Sigmoid colon (tissue), 6 donors: ENCODE measurements at regions not wholly inside any gene's neighbourhood (a gene's known extent, or its start where the extent isn't known, plus 50 kb on each side); places are given as distances from the start of the nearest gene placed in this dataset.
"Not testable (repeated sequence)": the region's sequence is repeated elsewhere in the genome, so short reads cannot be mapped to it uniquely, and the experiment has no call there.

Source experiments
- DNase-seq: peaks from one replicate; pipeline ENCODE4 v3.0.0-alpha.2; 2019
- H3K27ac ChIP-seq, 4 donors: fragments of 200-600 bp; sonication (generic); one replicate each; pipeline ENCODE4 v1.5.1; 2016 to 2019; ENCODE audit warnings: mild to moderate bottlenecking in 1 of 4
- H3K27me3 ChIP-seq, 3 donors: fragments of 200-600 bp; sonication (generic); one replicate each; pipeline ENCODE4 v1.5.1; 2019; ENCODE audit warnings: mild to moderate bottlenecking in 1 of 3
- H3K36me3 ChIP-seq, 4 donors: fragments of 200-600 bp; sonication (generic); one replicate each; pipeline ENCODE4 v1.5.1; 2016 to 2019
- H3K4me1 ChIP-seq, 4 donors: fragments of 200-600 bp; sonication (generic); one replicate each; pipeline ENCODE4 v1.5.1; 2017 to 2019
- H3K4me3 ChIP-seq, 4 donors: fragments of 200-600 bp; sonication (generic); one replicate each; pipeline ENCODE4 v1.5.1; 2017 to 2019; ENCODE audit warnings: mild to moderate bottlenecking in 2 of 4, moderate library complexity in 1 of 4
- H3K9me3 ChIP-seq, 4 donors: fragments of 200-600 bp in 3 of 4; sonication (generic) in 3 of 4; one replicate each; pipeline versions ENCODE4 v1.5.1 to v1.6.1; 2013 to 2019
- EP300 ChIP-seq, 4 donors: sonication (generic); formaldehyde crosslinking; IDR thresholded peaks; one replicate each; pipeline ENCODE4 v1.6.1; 2017; ENCODE audit warnings: antibody characterized with exemption in 4 of 4
- POLR2A ChIP-seq, 2 donors: fragments of 450-650 bp; IDR thresholded peaks; one replicate each; pipeline ENCODE4 v1.6.1; 2016; ENCODE audit warnings: antibody characterized with exemption in 2 of 2, mild to moderate bottlenecking in 2 of 2, moderate library complexity in 2 of 2
- POLR2AphosphoS5 ChIP-seq, 4 donors: sonication (generic); formaldehyde crosslinking; IDR thresholded peaks; one replicate each; pipeline ENCODE4 v1.6.1; 2017; ENCODE audit warnings: antibody characterized with exemption in 4 of 4
- whole genome bisulfite sequencing, 2 donors: extraction: QIAGEN DNeasy Blood & Tissue Kit; methylation state at CpG; one replicate each; pipeline ENCODE4 v1.1.7; 2013; 5-methylcytosine and 5-hydroxymethylcytosine counted together
- intact Hi-C: fragments of 100-400 bp; cut with DNase I; formaldehyde crosslinking; loops from one replicate; pipeline ENCODE4 v1.15.1; 2023
- TF ChIP-seq, protein P1 (sequence below), 4 experiments: fragments of 450-650 bp in 3 of 4; fragments of 200-600 bp in 1 of 4; IDR thresholded peaks; one replicate each; pipeline ENCODE4 v1.5.1; 2016 to 2019; ENCODE audit warnings: antibody characterized with exemption in 4 of 4, mild to moderate bottlenecking in 3 of 4, moderate library complexity in 2 of 4
- donor health status: healthy with polysubstance abuse.
- donor health status: healthy.

DNA sequence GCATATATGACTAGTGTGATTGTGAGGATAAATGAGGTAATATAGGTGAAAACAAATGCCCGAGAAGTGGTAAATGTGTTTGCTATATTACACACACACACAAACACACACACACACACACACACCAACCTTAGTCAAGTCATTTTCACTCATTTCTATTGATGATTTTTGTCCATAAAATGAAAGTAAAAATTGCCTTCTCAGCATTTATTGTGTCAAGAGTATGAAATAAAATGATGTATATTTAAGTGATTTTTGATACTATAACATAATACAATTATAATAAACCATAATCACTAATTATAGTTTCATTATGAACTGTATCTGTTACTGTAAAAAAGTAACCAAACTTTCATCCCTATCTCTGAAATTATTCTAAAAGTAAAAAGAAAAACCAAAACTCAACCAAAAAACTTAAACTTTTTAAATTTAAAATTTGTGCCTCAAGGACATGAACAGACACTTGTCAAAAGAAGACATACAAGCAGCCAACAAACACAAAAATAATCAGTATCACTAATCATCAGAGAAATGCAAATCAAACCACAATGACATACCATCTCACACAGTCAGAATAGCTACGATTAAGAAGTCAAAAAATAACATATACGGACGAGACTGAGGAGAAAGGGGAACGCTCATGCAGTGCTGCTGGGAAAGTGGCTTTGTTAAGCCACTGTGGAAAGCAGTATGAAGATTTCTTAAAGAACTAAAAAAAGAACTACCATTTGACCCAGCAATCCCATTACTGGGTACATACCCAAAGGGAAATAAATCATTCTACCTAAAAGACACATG is 601.0 kb downstream of the TMA16 start:
- no peak overlapping the region for H3K27ac ChIP-seq
- no peaks in the 10 kb centered on the region for H3K36me3 ChIP-seq
- no peak overlapping the region for H3K4me3 ChIP-seq
- TF ChIP-seq POLR2AphosphoS5 (IDR thresholded peaks at IDR 0.05): no peak
- TF ChIP-seq, protein P1, sequence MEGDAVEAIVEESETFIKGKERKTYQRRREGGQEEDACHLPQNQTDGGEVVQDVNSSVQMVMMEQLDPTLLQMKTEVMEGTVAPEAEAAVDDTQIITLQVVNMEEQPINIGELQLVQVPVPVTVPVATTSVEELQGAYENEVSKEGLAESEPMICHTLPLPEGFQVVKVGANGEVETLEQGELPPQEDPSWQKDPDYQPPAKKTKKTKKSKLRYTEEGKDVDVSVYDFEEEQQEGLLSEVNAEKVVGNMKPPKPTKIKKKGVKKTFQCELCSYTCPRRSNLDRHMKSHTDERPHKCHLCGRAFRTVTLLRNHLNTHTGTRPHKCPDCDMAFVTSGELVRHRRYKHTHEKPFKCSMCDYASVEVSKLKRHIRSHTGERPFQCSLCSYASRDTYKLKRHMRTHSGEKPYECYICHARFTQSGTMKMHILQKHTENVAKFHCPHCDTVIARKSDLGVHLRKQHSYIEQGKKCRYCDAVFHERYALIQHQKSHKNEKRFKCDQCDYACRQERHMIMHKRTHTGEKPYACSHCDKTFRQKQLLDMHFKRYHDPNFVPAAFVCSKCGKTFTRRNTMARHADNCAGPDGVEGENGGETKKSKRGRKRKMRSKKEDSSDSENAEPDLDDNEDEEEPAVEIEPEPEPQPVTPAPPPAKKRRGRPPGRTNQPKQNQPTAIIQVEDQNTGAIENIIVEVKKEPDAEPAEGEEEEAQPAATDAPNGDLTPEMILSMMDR (IDR thresholded peaks at IDR 0.05): no peak
- DNase-seq: no peak
- intact Hi-C loops: no loop called here
- no peaks in the 10 kb centered on the region for H3K27me3 ChIP-seq
- WGBS, 2 donors: 86 to 88% methylated on average over 5 of the region's 5 CpGs
- H3K9me3 ChIP-seq: no peaks in the 10 kb centered on the region
- H3K4me1 ChIP-seq: no peaks in the 10 kb centered on the region

- Histone ChIP-seq H3K4me1 (no peaks in the 10 kb centered on the region), H3K9me3 (no peaks in the 10 kb centered on the region), H3K27me3 (no peaks in the 10 kb centered on the region), H3K27ac (no peak overlapping the region), H3K4me3 (no peak overlapping the region), H3K36me3 (no peaks in the 10 kb centered on the region)
- DNase-seq: no peak
- no peak for TF ChIP-seq POLR2A (IDR thresholded peaks at IDR 0.05)
- 70 to 85% methylated on average over 5 of the region's 5 CpGs for WGBS, 2 donors
- intact Hi-C loops: no loop called here
Measured at GRCh38 chr4:164096766-164097518, 602.5 kb downstream of the TMA16 start.

GRCh38 chr4:164100741-164101365 is 606.4 kb downstream of the TMA16 start:
- H3K36me3 ChIP-seq, H3K4me3 ChIP-seq, H3K4me1 ChIP-seq, H3K9me3 ChIP-seq, H3K27ac ChIP-seq, intact Hi-C loops, DNase-seq, H3K27me3 ChIP-seq: not testable (repeated sequence)
- 83 to 89% methylated on average over 18 to 23 of the region's 23 CpGs for WGBS, 2 donors

- 51 to 72% methylated on average over 2 of the region's 2 CpGs for WGBS, 2 donors
- Histone ChIP-seq H3K27ac (no peak overlapping the region), H3K36me3 (no peaks in the 10 kb centered on the region), H3K9me3 (no peaks in the 10 kb centered on the region), H3K4me3 (no peak overlapping the region), H3K27me3 (no peaks in the 10 kb centered on the region), H3K4me1 (no peaks in the 10 kb centered on the region)
- intact Hi-C loops: no loop called here
- no peak for TF ChIP-seq POLR2A (IDR thresholded peaks at IDR 0.05)
- TF ChIP-seq EP300 (IDR thresholded peaks at IDR 0.05): no peak
- TF ChIP-seq POLR2AphosphoS5 (IDR thresholded peaks at IDR 0.05): no peak
- TF ChIP-seq, protein P1 (IDR thresholded peaks at IDR 0.05): no peak
- no peak for DNase-seq
Measured at GRCh38 chr4:164108971-164109370, 614.5 kb downstream of the TMA16 start.

DNA sequence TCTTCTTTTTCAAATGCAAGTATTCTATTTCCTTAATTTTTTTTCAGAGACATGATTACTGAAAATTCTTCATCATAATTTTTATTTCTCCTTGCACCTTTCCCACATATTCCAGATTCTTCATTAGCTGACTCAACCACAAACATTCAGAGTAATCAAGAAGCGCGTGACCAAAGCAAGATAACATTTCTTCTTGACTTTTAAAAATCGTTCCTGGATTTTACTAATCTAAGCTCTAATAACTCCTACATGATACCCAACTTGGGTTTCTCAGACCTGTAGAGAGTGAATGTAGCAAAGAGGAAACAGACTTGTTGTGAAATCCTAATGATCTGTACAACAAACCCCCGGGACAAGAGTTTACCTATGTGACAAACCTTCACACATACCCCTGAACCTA is 615.0 kb downstream of the TMA16 start:
- intact Hi-C loops: no loop called here
- no peak for DNase-seq
- WGBS, 2 donors: 79 to 81% methylated on average over 4 of the region's 4 CpGs
- H3K9me3 ChIP-seq: no peaks in the 10 kb centered on the region
- H3K27ac ChIP-seq: no peak overlapping the region
- no peaks in the 10 kb centered on the region for H3K27me3 ChIP-seq
- no peaks in the 10 kb centered on the region for H3K4me1 ChIP-seq
- H3K4me3 ChIP-seq: no peak overlapping the region
- TF ChIP-seq POLR2A (IDR thresholded peaks at IDR 0.05): no peak
- TF ChIP-seq, protein P1 (IDR thresholded peaks at IDR 0.05): no peak
- TF ChIP-seq POLR2AphosphoS5 (IDR thresholded peaks at IDR 0.05): no peak
- no peak for TF ChIP-seq EP300 (IDR thresholded peaks at IDR 0.05)
- no peaks in the 10 kb centered on the region for H3K36me3 ChIP-seq
